HEK293T (cell line): ENCODE measurements at regions not wholly inside any gene's neighbourhood (a gene's known extent, or its start where the extent isn't known, plus 50 kb on each side); places are given as distances from the start of the nearest gene placed in this dataset.

Experiments
- ARNT ChIP-seq: fragments of 450-650 bp; IDR thresholded peaks from 2 replicates; pipeline ENCODE4 v1.6.1; 2017; ENCODE audit warnings: mild to moderate bottlenecking
- BHLHE40 ChIP-seq: fragments of 450-650 bp; IDR thresholded peaks from 2 replicates; pipeline ENCODE4 v1.6.1; 2016; ENCODE audit warnings: mild to moderate bottlenecking, moderate library complexity, borderline replicate concordance
- CTBP1 ChIP-seq: fragments of 450-650 bp; IDR thresholded peaks from 2 replicates; pipeline ENCODE4 v1.6.1; 2016; ENCODE audit warnings: borderline replicate concordance
- ELF4 ChIP-seq: fragments of 450-650 bp; IDR thresholded peaks from 2 replicates; pipeline ENCODE4 v1.6.1; 2017; ENCODE audit warnings: antibody characterized with exemption
- FOXA1 ChIP-seq: fragments of 450-650 bp; IDR thresholded peaks from 2 replicates; pipeline ENCODE4 v1.6.1; 2016; ENCODE audit warnings: mild to moderate bottlenecking
- FOXK2 ChIP-seq: fragments of 450-650 bp; IDR thresholded peaks from 2 replicates; pipeline ENCODE4 v1.6.1; 2016; ENCODE audit warnings: mild to moderate bottlenecking
- FOXM1 ChIP-seq: fragments of 450-650 bp; IDR thresholded peaks from 2 replicates; pipeline ENCODE4 v1.6.1; 2017; ENCODE audit warnings: mild to moderate bottlenecking, borderline replicate concordance
- L3MBTL2 ChIP-seq: fragments of 450-650 bp; conservative IDR thresholded peaks from 2 replicates; pipeline ENCODE4 v1.6.1; 2016; ENCODE audit warnings: mild to moderate bottlenecking
- NFRKB ChIP-seq: fragments of 450-650 bp; IDR thresholded peaks from 2 replicates; pipeline ENCODE4 v1.6.1; 2016; ENCODE audit warnings: mild to moderate bottlenecking, moderate library complexity
- SUZ12 ChIP-seq: fragments of 450-650 bp; IDR thresholded peaks from 2 replicates; pipeline ENCODE4 v1.6.1; 2016; ENCODE audit warnings: mild to moderate bottlenecking
- TARDBP ChIP-seq: fragments of 450-650 bp; IDR thresholded peaks from 2 replicates; pipeline ENCODE4 v1.6.1; 2016
- ZNF384 ChIP-seq: fragments of 450-650 bp; IDR thresholded peaks from 2 replicates; pipeline ENCODE4 v1.6.1; 2016

GRCh38 chr7:53661645-53662217 is 626.3 kb downstream of the POM121L12 start:
- TF ChIP-seq TARDBP (no peak), ELF4 (no peak), FOXM1 (no peak), ZNF384 (no peak), L3MBTL2 (no peak), FOXA1 (no peak), BHLHE40 (no peak), NFRKB (no peak), FOXK2 (no peak), SUZ12 (no peak), ARNT (no peak), CTBP1 (no peak)
